ENCODE measurements at regions not wholly inside any gene's neighbourhood (a gene's known extent, or its start where the extent isn't known, plus 50 kb on each side); places are given as distances from the start of the nearest gene placed in this dataset.

DNA sequence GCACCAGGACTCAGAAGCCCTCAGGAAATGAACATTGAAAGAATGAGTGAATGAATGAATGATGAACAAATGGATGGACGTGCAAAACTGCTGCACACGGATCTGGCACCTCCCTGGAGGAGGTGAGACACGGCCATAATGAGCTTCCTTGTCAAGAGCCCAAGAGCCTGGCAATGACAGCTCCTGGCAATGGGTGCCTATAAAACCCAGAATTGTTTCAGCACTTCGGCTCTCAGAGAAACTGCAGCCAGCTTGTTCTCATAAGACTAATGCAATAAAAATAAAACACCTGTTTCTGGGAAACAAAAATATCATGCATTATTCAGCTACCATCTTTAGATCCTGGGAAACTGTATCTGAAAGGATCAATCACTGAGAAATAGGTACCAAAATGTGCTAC lies 200.5 kb upstream of the SFSWAP start:
- no peak overlapping the region for H3K4me3 ChIP-seq (ENCODE audit: insufficient read depth, low read depth, low read length)
- 0% methylated on average over 1 of the region's 4 CpGs; no CpG with 5 or more reads in 1 of the 2 experiments for WGBS, 2 experiments (ENCODE audit: extremely low coverage in 2 of 2, insufficient read length in 1 of 2)
- no peaks in the 10 kb centered on the region for H3K4me1 ChIP-seq (ENCODE audit: control insufficient read depth, insufficient read depth, low read length)
- no peak overlapping the region for H3K4me2 ChIP-seq (ENCODE audit: low read depth, low read length)
- H2BK15ac ChIP-seq (ENCODE audit: low read depth, low read length), result no peak overlapping the region
- no peaks in the 10 kb centered on the region for H3K36me3 ChIP-seq (ENCODE audit: control insufficient read depth, insufficient read depth, low read length)
- H3K56ac ChIP-seq (ENCODE audit: extremely low read depth, insufficient read depth, low read length), result no peak overlapping the region
- CTCF ChIA-PET, result no interaction called here
- no peak overlapping the region for H3K18ac ChIP-seq (ENCODE audit: low read depth, low read length)
- no peak overlapping the region for H3K9ac ChIP-seq (ENCODE audit: low read depth, low read length)
- no peak overlapping the region for H2BK120ac ChIP-seq (ENCODE audit: low read depth, low read length)
- H2BK5ac ChIP-seq (ENCODE audit: low read depth, low read length, poor library complexity, severe bottlenecking), result no peak overlapping the region
- no peak overlapping the region for H3K14ac ChIP-seq (replicated peaks; ENCODE audit: low read depth, low read length)
- ATAC-seq (ENCODE audit: low read depth), result no peak
- no peaks in the 10 kb centered on the region for H3K9me1 ChIP-seq (ENCODE audit: insufficient read depth, low read length)
- H3K4ac ChIP-seq (ENCODE audit: low read depth, low read length), result no peak overlapping the region
- BruUV-seq (replicated peaks), result no TSS peak
- TF ChIP-seq, protein P1, sequence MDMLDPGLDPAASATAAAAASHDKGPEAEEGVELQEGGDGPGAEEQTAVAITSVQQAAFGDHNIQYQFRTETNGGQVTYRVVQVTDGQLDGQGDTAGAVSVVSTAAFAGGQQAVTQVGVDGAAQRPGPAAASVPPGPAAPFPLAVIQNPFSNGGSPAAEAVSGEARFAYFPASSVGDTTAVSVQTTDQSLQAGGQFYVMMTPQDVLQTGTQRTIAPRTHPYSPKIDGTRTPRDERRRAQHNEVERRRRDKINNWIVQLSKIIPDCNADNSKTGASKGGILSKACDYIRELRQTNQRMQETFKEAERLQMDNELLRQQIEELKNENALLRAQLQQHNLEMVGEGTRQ (IDR thresholded peaks at IDR 0.05; ENCODE audit: low read depth, low read length), result no peak
- no peak for TF ChIP-seq CHD1 (IDR thresholded peaks at IDR 0.05; ENCODE audit: low read depth, low read length)
- TF ChIP-seq, protein P2, sequence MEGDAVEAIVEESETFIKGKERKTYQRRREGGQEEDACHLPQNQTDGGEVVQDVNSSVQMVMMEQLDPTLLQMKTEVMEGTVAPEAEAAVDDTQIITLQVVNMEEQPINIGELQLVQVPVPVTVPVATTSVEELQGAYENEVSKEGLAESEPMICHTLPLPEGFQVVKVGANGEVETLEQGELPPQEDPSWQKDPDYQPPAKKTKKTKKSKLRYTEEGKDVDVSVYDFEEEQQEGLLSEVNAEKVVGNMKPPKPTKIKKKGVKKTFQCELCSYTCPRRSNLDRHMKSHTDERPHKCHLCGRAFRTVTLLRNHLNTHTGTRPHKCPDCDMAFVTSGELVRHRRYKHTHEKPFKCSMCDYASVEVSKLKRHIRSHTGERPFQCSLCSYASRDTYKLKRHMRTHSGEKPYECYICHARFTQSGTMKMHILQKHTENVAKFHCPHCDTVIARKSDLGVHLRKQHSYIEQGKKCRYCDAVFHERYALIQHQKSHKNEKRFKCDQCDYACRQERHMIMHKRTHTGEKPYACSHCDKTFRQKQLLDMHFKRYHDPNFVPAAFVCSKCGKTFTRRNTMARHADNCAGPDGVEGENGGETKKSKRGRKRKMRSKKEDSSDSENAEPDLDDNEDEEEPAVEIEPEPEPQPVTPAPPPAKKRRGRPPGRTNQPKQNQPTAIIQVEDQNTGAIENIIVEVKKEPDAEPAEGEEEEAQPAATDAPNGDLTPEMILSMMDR (conservative IDR thresholded peaks at IDR 0.05; ENCODE audit: low read depth, low read length), result no peak
- no peak for TF ChIP-seq RFX5 (IDR thresholded peaks at IDR 0.05; ENCODE audit: low read depth, low read length)
- no peak for TF ChIP-seq SMC3 (IDR thresholded peaks at IDR 0.05; ENCODE audit: low read depth, low read length)
- no peak for TF ChIP-seq CEBPB (IDR thresholded peaks at IDR 0.05; ENCODE audit: low read depth, low read length)
- TF ChIP-seq MXI1 (IDR thresholded peaks at IDR 0.05; ENCODE audit: borderline replicate concordance, low read depth, low read length), result no peak
- TF ChIP-seq NFE2L2 (IDR thresholded peaks at IDR 0.05; ENCODE audit: low read depth, low read length), result no peak
- TF ChIP-seq RCOR1 (IDR thresholded peaks at IDR 0.05; ENCODE audit: insufficient replicate concordance, low read length), result no peak
- TF ChIP-seq POLR2A (IDR thresholded peaks at IDR 0.05; ENCODE audit: low read depth, low read length), result no peak
- TF ChIP-seq MAZ (IDR thresholded peaks at IDR 0.05; ENCODE audit: borderline replicate concordance, low read depth, low read length), result no peak
- TF ChIP-seq, protein P3, sequence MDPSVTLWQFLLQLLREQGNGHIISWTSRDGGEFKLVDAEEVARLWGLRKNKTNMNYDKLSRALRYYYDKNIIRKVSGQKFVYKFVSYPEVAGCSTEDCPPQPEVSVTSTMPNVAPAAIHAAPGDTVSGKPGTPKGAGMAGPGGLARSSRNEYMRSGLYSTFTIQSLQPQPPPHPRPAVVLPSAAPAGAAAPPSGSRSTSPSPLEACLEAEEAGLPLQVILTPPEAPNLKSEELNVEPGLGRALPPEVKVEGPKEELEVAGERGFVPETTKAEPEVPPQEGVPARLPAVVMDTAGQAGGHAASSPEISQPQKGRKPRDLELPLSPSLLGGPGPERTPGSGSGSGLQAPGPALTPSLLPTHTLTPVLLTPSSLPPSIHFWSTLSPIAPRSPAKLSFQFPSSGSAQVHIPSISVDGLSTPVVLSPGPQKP (IDR thresholded peaks at IDR 0.05; ENCODE audit: borderline replicate concordance, low read depth, low read length), result no peak
- TF ChIP-seq MAFK (IDR thresholded peaks at IDR 0.05; ENCODE audit: low read depth, low read length), result no peak
- TF ChIP-seq BHLHE40 (IDR thresholded peaks at IDR 0.05; ENCODE audit: low read depth, low read length), result no peak
- no peak for TF ChIP-seq FOS (IDR thresholded peaks at IDR 0.05; ENCODE audit: low read depth, low read length)
- no peak for TF ChIP-seq RAD21 (IDR thresholded peaks at IDR 0.05; ENCODE audit: low read length)
- in situ Hi-C loops (cut with MboI; ENCODE audit: low sequenced_read_pairs), result no loop called here
- no peak overlapping the region for H2AK5ac ChIP-seq (ENCODE audit: low read depth, low read length)
- H4K8ac ChIP-seq (ENCODE audit: low read depth in 2 of 2, low read length in 2 of 2), result no peak overlapping the region
- H3K23ac ChIP-seq (ENCODE audit: low read depth, low read length), result no peak overlapping the region
- H3K27ac ChIP-seq (ENCODE audit: insufficient read depth, low read length), result no peak overlapping the region
- H2AFZ ChIP-seq (replicated peaks; ENCODE audit: low read length, poor library complexity), result no peak overlapping the region
- DNase-seq, result no peak
- H2AK9ac ChIP-seq (replicated peaks; ENCODE audit: low read depth, low read length, poor library complexity), result no peak overlapping the region
- no peaks in the 10 kb centered on the region for H3K27me3 ChIP-seq (ENCODE audit: control insufficient read depth, insufficient read depth, low read length)
- dilution Hi-C loops (cut with HindIII; ENCODE audit: low sequenced_read_pairs, unreplicated experiment), result no loop called here
- no peak overlapping the region for H4K91ac ChIP-seq (ENCODE audit: insufficient read depth, low read depth, low read length)
- H3K79me1 ChIP-seq (ENCODE audit: low read depth in 1 of 2, low read length in 2 of 2), result no peaks in the 10 kb centered on the region
- POLR2A ChIA-PET (ENCODE audit: unreplicated experiment), result no interaction called here
- H4K5ac ChIP-seq (ENCODE audit: low read depth, low read length), result no peak overlapping the region
- no peak overlapping the region for H2BK20ac ChIP-seq (ENCODE audit: low read depth, low read length)
- peaks cover 52% of the 10 kb centered on the region; the same call in 1 of the 2 replicates for H3K9me3 ChIP-seq (ENCODE audit: control insufficient read depth, insufficient read depth, low read length)
- intact Hi-C loops (cut with micrococcal nuclease), result no loop called here
- no peaks in the 10 kb centered on the region for H4K20me1 ChIP-seq (ENCODE audit: insufficient read depth, low read length)

All from IMR-90 (cell line).